Cerebellar nuclear complex (tissue), 1 donor: ENCODE measurements at regions not wholly inside any gene's neighbourhood (a gene's known extent, or its start where the extent isn't known, plus 50 kb on each side); places are given as distances from the start of the nearest gene placed in this dataset.

Source experiments
- DNase-seq, 2 experiments: peaks; one replicate each; lab custom pipeline; 2025; lab: John Stamatoyannopoulos, UW

- DNase-seq, result no peak
Observed at GRCh38 chr5:8641786-8642505, 773.0 kb downstream of the MTRR start.

GRCh38 chr5:8644377-8644776 is 775.4 kb downstream of the MTRR start:
- DNase-seq, result no peak

GRCh38 chr5:8647111-8647510 is 778.2 kb downstream of the MTRR start:
- DNase-seq, result no peak

GRCh38 chr5:8650186-8650585 is 781.2 kb downstream of the MTRR start:
- DNase-seq, result no peak

DNA sequence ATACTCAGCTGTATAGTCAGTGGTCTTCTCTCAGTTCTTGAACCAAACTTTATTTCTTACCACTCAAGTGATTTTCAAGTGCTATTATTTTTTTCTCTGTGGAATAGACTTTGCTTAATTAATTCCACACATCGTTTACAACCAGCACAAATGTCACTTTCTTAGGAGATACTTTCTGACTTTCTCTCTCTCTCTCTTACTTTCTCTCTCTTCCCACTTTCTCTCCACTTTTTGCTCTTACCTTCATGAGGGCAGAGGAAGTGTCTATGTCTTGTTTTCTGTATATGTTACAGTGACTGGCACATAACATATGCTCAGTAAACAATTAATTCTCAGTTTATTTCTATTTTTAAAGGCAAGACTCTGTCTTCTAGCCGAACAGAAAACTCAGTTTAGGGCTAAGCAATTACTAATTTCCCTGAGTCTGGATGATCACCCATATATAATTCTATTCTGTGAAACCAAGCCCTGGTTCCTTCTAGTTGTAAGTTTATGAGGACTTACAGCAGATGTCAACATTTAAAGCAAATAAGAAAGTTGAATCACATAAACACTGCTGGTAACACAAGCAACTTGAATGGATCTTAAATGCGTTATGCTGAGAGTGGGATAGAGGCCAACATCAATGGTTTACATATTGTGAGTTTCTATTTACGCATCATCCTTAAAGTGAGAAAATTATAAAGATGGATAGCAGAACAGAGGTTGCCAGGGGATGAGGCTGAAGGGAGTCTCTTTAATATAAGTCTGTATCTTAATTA is 791.4 kb downstream of the MTRR start:
- no peak for DNase-seq

GRCh38 chr5:8663374-8663773 is 794.4 kb downstream of the MTRR start:
- no peak for DNase-seq

GRCh38 chr5:8675182-8675581 is 806.2 kb downstream of the MTRR start:
- no peak for DNase-seq

DNA sequence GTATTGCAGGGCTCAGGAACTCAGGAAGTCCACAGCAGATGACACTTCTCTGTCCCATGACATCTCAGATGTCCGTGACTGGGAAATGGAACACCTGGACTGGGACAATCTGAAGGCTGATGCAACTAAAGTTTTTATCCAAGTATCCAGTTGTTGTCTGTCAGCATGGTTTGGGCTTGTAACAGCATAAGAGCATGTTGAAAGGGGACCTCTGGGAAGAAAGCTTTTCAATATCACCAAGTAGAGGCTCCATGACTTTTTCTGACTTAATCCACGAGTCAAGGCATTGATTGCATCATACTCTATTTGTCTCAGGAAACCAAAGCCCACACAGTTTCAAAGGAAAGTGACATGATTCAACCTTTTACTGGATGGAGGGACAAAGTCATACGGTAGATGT is 807.7 kb downstream of the MTRR start:
- no peak for DNase-seq

- no peak for DNase-seq
Observed at GRCh38 chr5:8682381-8682780, 813.4 kb downstream of the MTRR start.

DNA sequence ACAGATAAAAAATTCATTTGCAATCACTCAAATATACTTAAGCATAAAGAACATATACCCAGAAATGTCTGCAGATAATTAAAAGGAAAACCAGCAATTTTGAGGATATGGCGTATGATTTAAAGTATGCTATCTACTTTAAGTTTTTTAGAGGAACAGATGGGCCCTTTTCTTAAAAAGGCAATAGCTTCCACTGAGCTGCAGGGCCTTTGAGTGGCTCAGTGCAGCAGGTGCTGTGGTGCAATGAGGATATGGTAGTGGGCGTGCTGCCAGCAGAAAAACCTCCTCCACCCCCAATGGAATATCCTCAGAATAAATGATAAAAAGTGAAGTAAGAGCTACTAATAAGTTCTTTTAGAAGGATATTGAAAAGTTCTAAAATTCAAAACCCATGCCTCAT is 814.5 kb downstream of the MTRR start:
- no peak for DNase-seq

GRCh38 chr5:8685704-8686103 is 816.8 kb downstream of the MTRR start:
- DNase-seq, result no peak

DNA sequence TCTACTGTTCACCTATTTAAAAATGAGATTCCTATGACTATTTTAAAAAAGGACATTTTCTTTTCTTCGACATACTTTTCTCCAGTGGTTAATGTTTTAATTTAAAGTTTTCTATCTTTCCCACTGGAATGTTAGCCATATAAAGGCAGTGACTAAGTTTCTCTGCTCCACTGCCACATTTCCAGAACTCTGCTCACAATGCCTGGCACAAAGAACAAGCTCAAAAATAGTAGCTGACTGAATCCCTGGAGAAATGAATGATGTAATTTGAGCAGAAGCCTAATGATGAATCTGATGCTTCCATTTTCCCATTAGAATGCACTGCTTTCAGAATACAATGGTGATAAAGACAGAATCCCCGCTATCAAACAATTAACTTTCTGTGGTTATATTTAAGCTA is 817.8 kb downstream of the MTRR start:
- DNase-seq, result no peak

- DNase-seq, result no peak
Observed at GRCh38 chr5:8689773-8690172, 820.8 kb downstream of the MTRR start.

- no peak for DNase-seq
Observed at GRCh38 chr5:8691221-8691620, 822.3 kb downstream of the MTRR start.

DNA sequence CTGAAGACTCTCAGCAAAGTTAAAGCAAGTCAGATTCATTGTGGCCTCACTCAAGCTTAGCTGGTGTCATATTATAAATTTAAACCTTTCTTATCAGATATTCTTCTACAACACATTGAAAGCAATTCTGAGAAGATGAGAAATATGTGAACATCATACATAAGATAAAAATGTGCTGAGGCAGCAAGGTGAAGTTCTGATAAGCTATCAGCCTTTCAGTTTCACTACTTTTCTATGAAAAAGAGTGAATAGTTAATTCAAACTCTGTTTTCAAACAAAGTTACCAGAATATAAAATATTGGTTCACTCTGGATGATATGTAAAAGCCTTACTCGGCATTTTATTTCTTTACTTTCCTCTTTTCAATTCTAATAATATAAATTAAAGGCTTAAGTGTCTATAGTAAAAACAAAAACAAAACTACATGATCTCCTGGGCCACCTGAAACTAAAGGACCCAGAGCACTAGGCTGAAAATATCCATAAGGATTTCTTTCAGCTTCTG is 824.4 kb downstream of the MTRR start:
- no peak for DNase-seq

- no peak for DNase-seq
Observed at GRCh38 chr5:8694545-8694944, 825.6 kb downstream of the MTRR start.

GRCh38 chr5:8695902-8696845 is 827.2 kb downstream of the MTRR start:
- DNase-seq, result no peak

- DNase-seq, result no peak
Observed at GRCh38 chr5:8700222-8700621, 831.3 kb downstream of the MTRR start.

DNA sequence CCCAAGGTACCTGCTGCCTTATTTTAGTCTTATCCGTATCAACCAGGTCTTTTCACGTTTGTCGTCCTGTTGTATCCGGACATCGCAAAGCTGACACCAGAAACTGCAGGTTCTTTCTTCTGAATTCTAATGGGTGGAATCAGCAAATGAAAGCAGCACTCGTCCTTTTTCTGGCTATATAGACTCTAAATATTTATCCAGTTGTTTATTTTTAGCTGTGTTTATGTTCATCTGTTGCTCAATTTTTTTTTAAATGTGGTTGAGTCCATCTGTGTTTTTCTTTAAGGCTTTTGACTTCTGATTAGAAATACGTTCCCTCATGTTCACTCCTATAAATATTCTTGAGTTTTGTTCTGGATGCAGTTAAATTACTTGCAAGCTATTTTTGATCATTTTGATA is 831.7 kb downstream of the MTRR start:
- DNase-seq, result no peak

DNA sequence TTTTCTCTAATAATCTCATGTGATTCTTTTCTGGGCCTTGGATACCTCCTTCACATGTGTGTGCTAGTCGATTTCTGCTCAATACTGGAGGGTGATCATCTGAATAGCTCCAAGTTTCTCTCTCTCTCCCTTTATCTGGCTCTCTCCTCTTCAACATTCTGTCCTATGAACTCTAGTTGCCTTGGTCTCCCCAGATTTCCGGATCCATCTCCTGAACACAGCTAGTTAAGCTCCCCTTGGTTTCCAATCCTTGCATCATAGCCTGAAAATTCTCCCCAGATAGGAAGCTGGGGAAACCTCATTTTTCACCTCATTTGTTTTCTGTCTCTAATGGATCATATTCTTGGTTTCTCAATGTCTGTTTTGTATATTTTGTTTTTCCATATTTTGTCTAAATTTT is 832.3 kb downstream of the MTRR start:
- DNase-seq, result no peak

DNA sequence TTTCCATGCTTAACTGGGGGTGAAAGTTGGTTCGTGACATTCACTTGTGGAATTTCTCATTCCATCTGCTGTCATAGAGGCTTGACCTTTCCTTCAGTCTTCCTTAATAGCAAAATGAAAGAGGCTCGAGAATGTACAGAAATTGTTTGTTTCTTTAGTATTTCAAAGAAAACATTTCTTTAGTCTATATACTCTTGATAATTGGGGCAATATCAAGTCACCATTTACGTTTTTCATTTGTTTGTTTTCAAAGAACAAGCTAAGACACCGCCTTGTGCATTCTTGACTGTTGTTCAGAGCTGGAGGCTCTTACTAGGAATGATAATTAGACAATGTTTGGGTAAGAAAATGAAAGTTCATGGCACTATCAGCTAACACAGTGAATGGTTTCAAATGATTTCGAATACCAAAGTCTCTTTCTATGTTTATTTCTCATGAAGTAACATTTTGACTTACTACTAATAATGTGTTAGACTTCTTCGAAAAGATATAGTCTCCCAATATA is 835.4 kb downstream of the SEMA5A start:
- no peak for DNase-seq

GRCh38 chr5:8714198-8714597 is 831.7 kb downstream of the SEMA5A start:
- no peak for DNase-seq
